CD4-positive, alpha-beta T cell (primary cell): ENCODE measurements at regions not wholly inside any gene's neighbourhood (a gene's known extent, or its start where the extent isn't known, plus 50 kb on each side); places are given as distances from the start of the nearest gene placed in this dataset.

Experiments
- ATAC-seq: fragments of 200-7000 bp; cut with Tn5 transposase; one replicate; pipeline ENCODE4 v1.10.0; 2022; ENCODE audit warnings: mild to moderate bottlenecking; ENCODE audit not compliant: poor library complexity
- CTCF ChIA-PET: fragments of 350-600 bp; sonication (Branson Sonifier 250); formaldehyde crosslinking; loops from one replicate; lab custom pipeline; 2021; ENCODE audit warnings: antibody characterized with exemption, inconsistent platforms; lab: Charles Lee
- POLR2A ChIA-PET: fragments of 350-600 bp; sonication (Branson Sonifier 250); formaldehyde crosslinking; loops from one replicate; lab custom pipeline; 2021; ENCODE audit warnings: antibody characterized with exemption, inconsistent platforms; lab: Charles Lee
- DNase-seq, 14 experiments: peaks; one replicate each; pipeline ENCODE4 v3.0.0-alpha.2; 2013 to 2020; ENCODE audit warnings: mixed read lengths in 2 of 14
- H3K27ac ChIP-seq, 2 donors: one replicate each; pipeline versions ENCODE4 v1.5.1 to v1.7.0; 2013; ENCODE audit warnings: low read length in 2 of 2, low read depth in 1 of 2, mild to moderate bottlenecking in 1 of 2
- H3K27me3 ChIP-seq, 2 experiments: 1 replicate in 1 of 2; 2 replicates in 1 of 2; pipeline versions ENCODE4 v1.6.1 to v1.7.0; 2013; ENCODE audit warnings: low read length in 2 of 2, control low read depth in 1 of 2, mild to moderate bottlenecking in 1 of 2, moderate library complexity in 1 of 2; ENCODE audit not compliant: insufficient read depth in 2 of 2, control insufficient read depth in 1 of 2
- H3K36me3 ChIP-seq: one replicate; pipeline ENCODE4 v1.6.1; 2013; ENCODE audit warnings: low read length, control low read depth; ENCODE audit not compliant: insufficient read depth
- H3K4me1 ChIP-seq: one replicate; pipeline ENCODE4 v1.6.1; 2013; ENCODE audit warnings: low read length, control low read depth; ENCODE audit not compliant: insufficient read depth
- H3K4me3 ChIP-seq: one replicate; pipeline ENCODE4 v1.5.1; 2013; ENCODE audit warnings: mild to moderate bottlenecking, low read length, moderate library complexity
- H3K9me3 ChIP-seq, 2 experiments: 1 replicate in 1 of 2; 2 replicates in 1 of 2; pipeline versions ENCODE4 v1.6.1 to v1.7.0; 2013; ENCODE audit warnings: low read length in 2 of 2, mild to moderate bottlenecking in 2 of 2, control low read depth in 1 of 2, moderate library complexity in 1 of 2; ENCODE audit not compliant: control insufficient read depth in 1 of 2, insufficient read depth in 1 of 2
- H3K27ac Mint-ChIP-seq: one replicate; pipeline ENCODE4 v1.8.0; 2020; ENCODE audit warnings: mixed read lengths
- H3K27me3 Mint-ChIP-seq: one replicate; pipeline ENCODE4 v1.8.0; 2021; ENCODE audit warnings: mixed read lengths
- H3K36me3 Mint-ChIP-seq: one replicate; pipeline ENCODE4 v1.8.0; 2021; ENCODE audit warnings: low read depth, mixed read lengths
- H3K4me1 Mint-ChIP-seq: one replicate; pipeline ENCODE4 v1.8.0; 2021; ENCODE audit warnings: low read depth, mixed read lengths
- H3K4me3 Mint-ChIP-seq: one replicate; pipeline ENCODE4 v1.8.0; 2020; ENCODE audit warnings: mild to moderate bottlenecking, mixed read lengths
- H3K9me3 Mint-ChIP-seq: one replicate; pipeline ENCODE4 v1.8.0; 2020; ENCODE audit warnings: mixed read lengths
- intact Hi-C, 2 experiments: fragments of 100-400 bp; cut with DNase I in 1 of 2; cut with micrococcal nuclease in 1 of 2; formaldehyde crosslinking; loops; one replicate each; pipeline versions ENCODE4 v1.15.1 to v1.9.0; 2023 to 2025; cut with DNase I, micrococcal nuclease
- TF ChIP-seq, protein P1 (sequence below): fragments of 200-600 bp; IDR thresholded peaks from one replicate; pipeline ENCODE4 v1.8.0; 2022; ENCODE audit warnings: antibody characterized with exemption, mild to moderate bottlenecking

DNA sequence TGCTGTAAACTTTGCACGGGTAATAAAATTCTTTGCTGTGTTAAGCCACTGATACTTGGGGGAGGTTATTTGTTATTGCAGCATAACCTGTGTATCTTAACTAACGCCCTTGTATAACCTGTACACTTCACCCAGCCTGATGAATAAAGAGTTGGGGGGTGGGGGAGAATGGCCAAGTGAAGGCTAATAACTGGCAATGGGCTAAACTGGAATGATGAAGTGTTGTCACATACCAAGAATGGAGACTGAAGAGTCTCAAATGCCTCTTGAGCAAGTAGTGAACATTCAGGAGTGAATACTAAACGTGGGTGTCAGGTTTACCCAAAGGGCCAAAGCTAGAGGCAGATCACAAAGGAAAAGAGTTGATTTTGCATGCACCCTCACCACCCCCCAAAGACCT lies 169.4 kb downstream of the C1orf94 start:
- TF ChIP-seq, protein P1, sequence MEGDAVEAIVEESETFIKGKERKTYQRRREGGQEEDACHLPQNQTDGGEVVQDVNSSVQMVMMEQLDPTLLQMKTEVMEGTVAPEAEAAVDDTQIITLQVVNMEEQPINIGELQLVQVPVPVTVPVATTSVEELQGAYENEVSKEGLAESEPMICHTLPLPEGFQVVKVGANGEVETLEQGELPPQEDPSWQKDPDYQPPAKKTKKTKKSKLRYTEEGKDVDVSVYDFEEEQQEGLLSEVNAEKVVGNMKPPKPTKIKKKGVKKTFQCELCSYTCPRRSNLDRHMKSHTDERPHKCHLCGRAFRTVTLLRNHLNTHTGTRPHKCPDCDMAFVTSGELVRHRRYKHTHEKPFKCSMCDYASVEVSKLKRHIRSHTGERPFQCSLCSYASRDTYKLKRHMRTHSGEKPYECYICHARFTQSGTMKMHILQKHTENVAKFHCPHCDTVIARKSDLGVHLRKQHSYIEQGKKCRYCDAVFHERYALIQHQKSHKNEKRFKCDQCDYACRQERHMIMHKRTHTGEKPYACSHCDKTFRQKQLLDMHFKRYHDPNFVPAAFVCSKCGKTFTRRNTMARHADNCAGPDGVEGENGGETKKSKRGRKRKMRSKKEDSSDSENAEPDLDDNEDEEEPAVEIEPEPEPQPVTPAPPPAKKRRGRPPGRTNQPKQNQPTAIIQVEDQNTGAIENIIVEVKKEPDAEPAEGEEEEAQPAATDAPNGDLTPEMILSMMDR: no peak
- Mint-ChIP-seq H3K4me3 (no peak overlapping the region), H3K27me3 (peaks cover 25% of the 10 kb centered on the region), H3K9me3 (no peaks in the 10 kb centered on the region), H3K4me1 (no peaks in the 10 kb centered on the region), H3K27ac (no peak overlapping the region), H3K36me3 (no peaks in the 10 kb centered on the region)
- no peak for ATAC-seq
- Histone ChIP-seq H3K36me3 (no peaks in the 10 kb centered on the region), H3K4me1 (no peaks in the 10 kb centered on the region), H3K27me3 (peaks cover 0 to 7% of the 10 kb centered on the region in 2 experiments), H3K27ac (no peak overlapping the region), H3K4me3 (no peak overlapping the region), H3K9me3 (peaks cover 0 to 4% of the 10 kb centered on the region in 2 experiments)
- intact Hi-C loops: no loop called here
- DNase-seq: no peak
- CTCF ChIA-PET: no interaction called here
- POLR2A ChIA-PET: interaction anchor here (1.2 kb wide), 1 partner anchor 13 kb away, joined by 3 read pairs; no protein-coding TSS in a partner anchor

DNA sequence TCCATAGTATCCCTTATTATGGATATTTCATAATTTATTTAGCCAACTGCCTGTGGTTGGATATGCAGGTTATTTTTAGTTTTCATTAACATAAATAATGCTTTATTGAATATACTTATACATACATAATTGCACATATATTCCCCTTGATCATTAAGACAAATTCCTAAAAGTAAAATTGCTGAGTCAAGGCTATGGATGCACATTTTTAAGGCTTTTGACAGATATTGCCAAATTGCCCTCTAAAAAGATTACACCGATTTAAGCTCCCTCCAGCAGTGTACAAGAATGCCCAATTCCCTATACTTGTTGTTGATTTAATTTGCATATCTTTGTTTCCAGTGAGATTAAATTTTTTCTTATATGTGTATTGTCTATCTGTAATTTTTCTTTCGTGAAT lies 176.7 kb downstream of the C1orf94 start:
- ChIA-PET CTCF (no interaction called here), POLR2A (no interaction called here)
- H3K36me3 Mint-ChIP-seq: no peaks in the 10 kb centered on the region
- H3K4me1 Mint-ChIP-seq: no peaks in the 10 kb centered on the region
- no peak for DNase-seq
- H3K4me1 ChIP-seq: no peaks in the 10 kb centered on the region
- peaks cover 43% of the 10 kb centered on the region for H3K27me3 Mint-ChIP-seq
- peaks cover 0 to 14% of the 10 kb centered on the region in 2 experiments for H3K27me3 ChIP-seq
- H3K4me3 Mint-ChIP-seq: no peak overlapping the region
- H3K9me3 ChIP-seq: peaks cover 0 to 4% of the 10 kb centered on the region in 2 experiments
- H3K4me3 ChIP-seq: no peak overlapping the region
- no peak overlapping the region for H3K27ac ChIP-seq
- no peaks in the 10 kb centered on the region for H3K36me3 ChIP-seq
- H3K27ac Mint-ChIP-seq: no peak overlapping the region
- no peak for ATAC-seq
- H3K9me3 Mint-ChIP-seq: no peaks in the 10 kb centered on the region
- TF ChIP-seq, protein P1: no peak
- intact Hi-C loops: no loop called here

DNA sequence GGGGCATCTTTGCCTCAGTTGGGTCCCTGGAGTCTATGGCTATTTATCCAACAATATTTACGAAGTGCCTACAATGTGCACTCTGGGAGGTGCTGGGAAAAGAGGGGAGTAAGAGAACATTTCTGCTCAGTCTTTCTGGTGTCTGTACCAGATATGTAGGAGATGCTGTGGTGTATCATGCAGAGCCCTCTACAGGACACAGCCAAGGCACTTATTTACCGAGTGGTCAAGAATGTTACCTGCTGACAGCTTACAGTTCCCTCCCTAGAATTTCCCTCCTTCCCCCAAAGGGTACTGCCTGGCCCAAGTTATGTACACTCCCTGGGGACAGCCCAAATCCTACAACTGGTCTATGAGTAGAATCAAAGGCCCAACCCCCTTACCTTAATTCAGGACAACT lies 177.7 kb downstream of the C1orf94 start:
- Histone ChIP-seq H3K4me1 (no peaks in the 10 kb centered on the region), H3K9me3 (peaks cover 0 to under 1% of the 10 kb centered on the region in 2 experiments), H3K27ac (no peak overlapping the region), H3K27me3 (peaks cover 0 to 12% of the 10 kb centered on the region in 2 experiments), H3K36me3 (no peaks in the 10 kb centered on the region), H3K4me3 (no peak overlapping the region)
- Mint-ChIP-seq H3K4me1 (no peaks in the 10 kb centered on the region), H3K9me3 (no peaks in the 10 kb centered on the region), H3K4me3 (no peak overlapping the region), H3K36me3 (no peaks in the 10 kb centered on the region), H3K27ac (no peak overlapping the region), H3K27me3 (peaks cover 51% of the 10 kb centered on the region)
- TF ChIP-seq, protein P1: no peak
- no peak for DNase-seq
- ATAC-seq: no peak
- CTCF ChIA-PET: no interaction called here
- POLR2A ChIA-PET: no interaction called here
- intact Hi-C loops: no loop called here
